HepG2 (cell line): ENCODE measurements at regions not wholly inside any gene's neighbourhood (a gene's known extent, or its start where the extent isn't known, plus 50 kb on each side); places are given as distances from the start of the nearest gene placed in this dataset.
A peak's percentile ranks its signal among the peaks of the same experiment; 100 is the strongest.

ENCODE experiments used
- ATRX ChIP-seq: sonication (generic); formaldehyde crosslinking; IDR thresholded peaks from 2 replicates; pipeline ENCODE4 v1.4.0; 2020; ENCODE audit warnings: missing genetic modification reagents, borderline replicate concordance
- DRAP1 ChIP-seq: IDR thresholded peaks from 2 replicates; pipeline ENCODE4 v1.6.1; 2016; ENCODE audit warnings: missing genetic modification reagents, missing compliant biosample characterization
- EHMT2 ChIP-seq: fragments of 200-600 bp; sonication (generic); IDR thresholded peaks from 2 replicates; pipeline ENCODE4 v1.7.0; 2017; ENCODE audit warnings: antibody characterized with exemption, low read depth, low read length, borderline replicate concordance
- FOXP1 ChIP-seq, 2 experiments: fragments of 450-650 bp in 1 of 2; IDR thresholded peaks; 2 replicates each; pipeline ENCODE4 v1.6.1; 2017 to 2018; ENCODE audit warnings: antibody characterized with exemption in 1 of 2
- HDAC6 ChIP-seq: fragments of 200-600 bp; sonication (generic); IDR thresholded peaks from 2 replicates; pipeline ENCODE4 v1.7.0; 2017; ENCODE audit warnings: mild to moderate bottlenecking, antibody characterized with exemption, low read length, low read depth
- IKZF5 ChIP-seq: IDR thresholded peaks from 2 replicates; pipeline ENCODE4 v1.6.1; 2018; ENCODE audit warnings: missing genetic modification reagents, mild to moderate bottlenecking, missing compliant biosample characterization
- ISX ChIP-seq: sonication (generic); formaldehyde crosslinking; conservative IDR thresholded peaks from 2 replicates; pipeline ENCODE4 v1.5.0; 2020; ENCODE audit warnings: missing genetic modification reagents
- MEIS2 ChIP-seq: sonication (generic); formaldehyde crosslinking; IDR thresholded peaks from 2 replicates; pipeline ENCODE4 v1.9.0; 2021; ENCODE audit warnings: mild to moderate bottlenecking, missing genetic modification reagents
- MXI1 ChIP-seq: IDR thresholded peaks from 3 replicates; pipeline ENCODE4 v1.6.1; 2012; ENCODE audit warnings: low read depth, low read length, inconsistent platforms, borderline replicate concordance
- NAIF1 ChIP-seq: sonication (generic); formaldehyde crosslinking; IDR thresholded peaks from 2 replicates; pipeline ENCODE4 v1.5.0; 2020; ENCODE audit warnings: mild to moderate bottlenecking, missing genetic modification reagents, borderline replicate concordance
- NR2C2 ChIP-seq: sonication (generic); formaldehyde crosslinking; IDR thresholded peaks from 2 replicates; pipeline ENCODE4 v1.4.0; 2020; ENCODE audit warnings: missing genetic modification reagents, mild to moderate bottlenecking, moderate library complexity, borderline replicate concordance
- POGZ ChIP-seq: sonication (generic); formaldehyde crosslinking; IDR thresholded peaks from 2 replicates; pipeline ENCODE4 v1.4.0; 2020; ENCODE audit warnings: mild to moderate bottlenecking, missing genetic modification reagents
- SIN3B ChIP-seq: fragments of 150-350 bp; IDR thresholded peaks from 2 replicates; pipeline ENCODE4 v1.6.1; 2014; ENCODE audit warnings: low read length
- SYNCRIP ChIP-seq: fragments of 200-400 bp; formaldehyde crosslinking; IDR thresholded peaks from 2 replicates; pipeline ENCODE4 v1.6.1; 2018; ENCODE audit warnings: mild to moderate bottlenecking, low read depth, low read length; ENCODE audit not compliant: insufficient read depth
- TEAD2 ChIP-seq: sonication (generic); formaldehyde crosslinking; IDR thresholded peaks from 2 replicates; pipeline ENCODE4 v1.9.0; 2021; ENCODE audit warnings: missing genetic modification reagents
- TEAD3 ChIP-seq: optimal IDR thresholded peaks from 2 replicates; pipeline ENCODE3; 2016; ENCODE audit warnings: borderline replicate concordance
- ZBTB26 ChIP-seq: IDR thresholded peaks from 2 replicates; pipeline ENCODE4 v1.6.1; 2016; ENCODE audit warnings: missing compliant biosample characterization, missing genetic modification reagents, borderline replicate concordance
- ZNF12 ChIP-seq: sonication (generic); formaldehyde crosslinking; IDR thresholded peaks from 2 replicates; pipeline ENCODE4 v1.5.0; 2020; ENCODE audit warnings: missing genetic modification reagents
- ZNF331 ChIP-seq: sonication (generic); formaldehyde crosslinking; IDR thresholded peaks from 2 replicates; pipeline ENCODE4 v1.4.0; 2020; ENCODE audit warnings: missing genetic modification reagents
- ZNF432 ChIP-seq: sonication (generic); formaldehyde crosslinking; IDR thresholded peaks from 2 replicates; pipeline ENCODE4 v1.5.0; 2020; ENCODE audit warnings: missing genetic modification reagents, mild to moderate bottlenecking, borderline replicate concordance
- ZNF530 ChIP-seq: sonication (generic); formaldehyde crosslinking; IDR thresholded peaks from 2 replicates; pipeline ENCODE4 v1.5.0; 2020; ENCODE audit warnings: low read depth, mild to moderate bottlenecking, missing genetic modification reagents
- ZNF614 ChIP-seq: IDR thresholded peaks from 2 replicates; pipeline ENCODE4 v1.6.1; 2018; ENCODE audit warnings: missing biosample characterization, missing genetic modification reagents, inconsistent platforms, borderline replicate concordance
- TF ChIP-seq, protein P1 (sequence below), 2 experiments: sonication (generic) in 1 of 2; formaldehyde crosslinking in 1 of 2; IDR thresholded peaks; 2 replicates each; pipeline versions ENCODE4 v1.4.0 to v1.6.1; 2018 to 2020; ENCODE audit warnings: missing genetic modification reagents in 2 of 2, borderline replicate concordance in 1 of 2, low read depth in 1 of 2, mild to moderate bottlenecking in 1 of 2, missing biosample characterization in 1 of 2
- TF ChIP-seq, protein P2 (sequence below): sonication (generic); formaldehyde crosslinking; IDR thresholded peaks from 2 replicates; pipeline ENCODE4 v1.8.1; 2022; ENCODE audit warnings: low read depth, mild to moderate bottlenecking, missing genetic modification reagents

DNA sequence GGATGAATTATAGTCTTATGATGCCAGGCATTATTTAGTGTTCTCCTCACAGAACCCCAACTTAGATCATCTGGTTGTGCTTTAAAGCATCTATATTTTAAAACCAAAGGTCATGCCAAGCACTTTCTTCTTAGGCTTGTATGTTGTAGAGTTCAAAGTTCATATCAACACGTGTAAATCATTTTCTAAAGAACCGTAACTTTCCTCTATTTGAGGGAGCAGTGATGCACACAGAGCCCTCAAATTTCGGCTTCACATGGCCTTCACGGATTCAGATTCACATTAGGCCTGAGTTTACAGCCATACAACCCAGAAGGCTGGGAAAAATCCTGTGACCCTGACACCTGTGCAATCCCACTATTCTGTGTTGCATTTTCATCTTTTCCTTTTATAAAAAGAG, 52.1 kb upstream of the SEC16B start (continued):
- TF ChIP-seq, protein P1, sequence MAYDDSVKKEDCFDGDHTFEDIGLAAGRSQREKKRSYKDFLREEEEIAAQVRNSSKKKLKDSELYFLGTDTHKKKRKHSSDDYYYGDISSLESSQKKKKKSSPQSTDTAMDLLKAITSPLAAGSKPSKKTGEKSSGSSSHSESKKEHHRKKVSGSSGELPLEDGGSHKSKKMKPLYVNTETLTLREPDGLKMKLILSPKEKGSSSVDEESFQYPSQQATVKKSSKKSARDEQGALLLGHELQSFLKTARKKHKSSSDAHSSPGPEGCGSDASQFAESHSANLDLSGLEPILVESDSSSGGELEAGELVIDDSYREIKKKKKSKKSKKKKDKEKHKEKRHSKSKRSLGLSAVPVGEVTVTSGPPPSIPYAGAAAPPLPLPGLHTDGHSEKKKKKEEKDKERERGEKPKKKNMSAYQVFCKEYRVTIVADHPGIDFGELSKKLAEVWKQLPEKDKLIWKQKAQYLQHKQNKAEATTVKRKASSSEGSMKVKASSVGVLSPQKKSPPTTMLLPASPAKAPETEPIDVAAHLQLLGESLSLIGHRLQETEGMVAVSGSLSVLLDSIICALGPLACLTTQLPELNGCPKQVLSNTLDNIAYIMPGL (CRISPR knock-in tag; IDR thresholded peaks at IDR 0.05; ENCODE audit: borderline replicate concordance in 1 of 2, low read depth in 1 of 2): peak in 1 of 2 experiments; percentile 13; a peak in 1 of 4 replicates
- TF ChIP-seq FOXP1 (IDR thresholded peaks at IDR 0.05) (no peak), FOXP1 (CRISPR knock-in tag; IDR thresholded peaks at IDR 0.05) (peak; percentile 13; the same call in 1 of the 2 replicates), EHMT2 (peak; percentile 86; the same call in 1 of the 2 replicates), ZNF432 (CRISPR knock-in tag) (no peak), TEAD2 (no peak), POGZ (no peak), ZNF331 (CRISPR knock-in tag) (peak; percentile 40; the same call in 1 of the 2 replicates), ZNF614 (CRISPR knock-in tag) (peak; percentile 44; the same call in 1 of the 2 replicates), SIN3B (no peak), ZNF12 (CRISPR knock-in tag) (no peak), SYNCRIP (no peak), TEAD3 (CRISPR knock-in tag) (peak; percentile 9), DRAP1 (no peak), MXI1 (no peak), ZNF530 (CRISPR knock-in tag) (no peak), ATRX (CRISPR knock-in tag) (no peak), ISX (CRISPR knock-in tag) (no peak), HDAC6 (no peak), IKZF5 (peak; percentile 55; the same call in 1 of the 2 replicates), NR2C2 (CRISPR knock-in tag) (peak; percentile 85), MEIS2 (CRISPR knock-in tag) (peak; percentile 32; the same call in 1 of the 2 replicates), ZBTB26 (CRISPR knock-in tag) (no peak), NAIF1 (no peak)
- TF ChIP-seq, protein P2, sequence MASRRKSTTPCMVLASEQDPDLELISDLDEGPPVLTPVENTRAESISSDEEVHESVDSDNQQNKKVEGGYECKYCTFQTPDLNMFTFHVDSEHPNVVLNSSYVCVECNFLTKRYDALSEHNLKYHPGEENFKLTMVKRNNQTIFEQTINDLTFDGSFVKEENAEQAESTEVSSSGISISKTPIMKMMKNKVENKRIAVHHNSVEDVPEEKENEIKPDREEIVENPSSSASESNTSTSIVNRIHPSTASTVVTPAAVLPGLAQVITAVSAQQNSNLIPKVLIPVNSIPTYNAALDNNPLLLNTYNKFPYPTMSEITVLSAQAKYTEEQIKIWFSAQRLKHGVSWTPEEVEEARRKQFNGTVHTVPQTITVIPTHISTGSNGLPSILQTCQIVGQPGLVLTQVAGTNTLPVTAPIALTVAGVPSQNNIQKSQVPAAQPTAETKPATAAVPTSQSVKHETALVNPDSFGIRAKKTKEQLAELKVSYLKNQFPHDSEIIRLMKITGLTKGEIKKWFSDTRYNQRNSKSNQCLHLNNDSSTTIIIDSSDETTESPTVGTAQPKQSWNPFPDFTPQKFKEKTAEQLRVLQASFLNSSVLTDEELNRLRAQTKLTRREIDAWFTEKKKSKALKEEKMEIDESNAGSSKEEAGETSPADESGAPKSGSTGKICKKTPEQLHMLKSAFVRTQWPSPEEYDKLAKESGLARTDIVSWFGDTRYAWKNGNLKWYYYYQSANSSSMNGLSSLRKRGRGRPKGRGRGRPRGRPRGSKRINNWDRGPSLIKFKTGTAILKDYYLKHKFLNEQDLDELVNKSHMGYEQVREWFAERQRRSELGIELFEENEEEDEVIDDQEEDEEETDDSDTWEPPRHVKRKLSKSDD: no peak
